SW 1271 (cell line): ENCODE measurements at regions not wholly inside any gene's neighbourhood (a gene's known extent, or its start where the extent isn't known, plus 50 kb on each side); places are given as distances from the start of the nearest gene placed in this dataset.
A peak's percentile ranks its signal among the peaks of the same experiment; 100 is the strongest.

Experiments used
- DNase-seq, 2 experiments: peaks; one replicate each; lab custom pipeline; 2025; lab: John Stamatoyannopoulos, UW

GRCh38 chr1:219993554-219994433, 52.5 kb downstream of the EPRS1 start:
- no peak for DNase-seq

DNA sequence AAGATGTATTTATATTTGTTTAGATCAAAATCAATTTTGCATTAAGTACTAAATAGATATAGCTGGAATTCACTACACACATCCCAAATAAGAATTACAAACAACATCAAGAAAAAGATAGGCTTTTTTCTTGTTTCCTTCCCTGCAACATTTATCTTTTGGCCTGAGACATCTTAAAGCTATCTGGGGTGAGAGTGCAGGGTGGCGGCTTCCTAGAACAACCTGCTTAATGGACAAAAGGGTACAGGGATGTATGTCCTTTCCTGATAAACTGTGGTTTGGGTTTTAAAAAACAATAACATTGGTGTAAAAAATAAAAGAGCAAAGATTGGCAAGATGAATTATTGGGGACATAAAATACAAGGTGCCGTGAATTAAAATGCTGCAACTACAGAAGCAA, 54.4 kb downstream of the EPRS1 start:
- no peak for DNase-seq

DNA sequence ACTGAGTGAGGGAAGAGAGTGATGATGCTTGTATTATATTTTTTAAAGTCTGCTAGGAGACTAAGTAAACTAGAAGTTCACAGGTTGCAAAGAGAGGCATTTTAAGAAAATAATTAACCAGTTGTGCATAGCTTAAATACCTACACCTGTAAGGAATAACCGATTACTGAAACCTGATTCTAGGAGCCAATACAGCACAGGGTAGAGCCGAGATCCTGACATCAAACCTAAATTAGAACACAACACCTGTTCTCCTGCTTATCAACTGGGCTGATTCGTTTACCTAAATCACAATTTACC, 54.8 kb downstream of the EPRS1 start:
- DNase-seq, result no peak

DNA sequence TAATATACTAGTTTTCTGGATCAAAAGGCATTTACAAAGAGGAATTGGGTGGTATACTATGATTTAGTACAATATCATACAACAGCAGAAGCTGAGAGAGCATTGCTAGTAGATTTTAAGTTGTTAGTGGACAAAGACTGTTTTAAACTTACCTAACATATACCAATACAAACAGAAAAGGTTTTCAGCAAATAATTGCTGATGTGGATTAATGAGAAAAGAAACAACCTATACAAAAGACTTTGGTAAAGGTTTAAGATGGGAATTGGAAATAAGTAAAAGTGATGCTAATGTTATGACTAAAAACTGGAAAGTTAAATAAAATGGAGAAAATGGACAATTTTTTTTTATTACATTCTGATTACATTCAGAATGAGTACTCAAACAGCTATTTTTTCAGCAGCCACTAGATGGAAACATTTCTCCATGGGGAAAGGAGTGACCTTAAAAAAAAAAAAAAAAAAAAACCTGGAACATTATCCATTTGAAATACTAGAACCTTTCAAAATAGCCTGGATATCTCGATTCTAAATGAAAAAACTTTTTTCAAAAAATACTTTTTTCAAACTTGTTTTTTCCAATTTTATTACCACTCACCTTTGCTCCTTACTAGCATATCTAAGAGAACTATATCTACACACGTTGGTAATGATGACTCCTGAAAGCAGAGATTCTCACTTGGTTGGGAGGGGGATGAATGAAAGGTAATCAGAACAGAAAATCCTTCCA, 55.4 kb downstream of the EPRS1 start:
- DNase-seq, result peak in 1 of 2 experiments; percentile 40

DNA sequence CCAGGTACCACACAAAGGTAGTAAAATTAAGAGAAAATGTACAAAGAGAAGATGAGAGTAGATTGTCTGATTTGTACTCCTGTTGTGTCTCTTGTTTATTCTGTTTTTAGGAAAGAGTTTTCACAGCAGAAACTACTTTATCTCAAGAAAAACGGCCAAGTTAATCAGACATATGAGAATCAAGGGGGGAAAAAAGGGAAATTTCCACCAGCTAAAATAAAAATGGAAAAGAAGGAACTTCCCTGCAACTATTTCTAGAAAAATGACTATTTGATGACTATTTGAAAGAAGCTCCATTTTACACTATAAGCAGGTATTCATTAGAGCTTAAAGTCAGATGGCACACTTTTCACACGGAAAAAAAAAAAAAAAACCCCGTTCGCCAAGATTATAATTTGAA, 56.5 kb downstream of the EPRS1 start:
- DNase-seq, result no peak

DNA sequence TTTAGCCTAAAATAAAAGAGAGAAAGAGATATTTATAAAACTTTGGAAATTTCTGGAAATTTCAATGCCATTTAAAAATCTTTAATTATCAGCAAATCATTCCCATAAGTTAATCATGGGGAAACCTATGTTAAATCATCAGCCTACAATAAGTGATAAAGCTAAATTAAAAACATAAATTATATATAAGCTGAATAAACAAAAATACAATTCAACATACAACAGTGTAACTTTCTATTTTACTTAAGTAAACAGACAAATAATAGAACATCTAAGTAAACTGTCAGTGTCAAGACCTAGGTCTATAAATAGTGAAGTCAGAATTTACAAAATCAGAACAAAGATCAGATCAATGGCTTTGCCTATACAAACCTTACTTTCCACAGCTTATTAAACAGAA, 57.5 kb downstream of the EPRS1 start:
- DNase-seq, result no peak

DNA sequence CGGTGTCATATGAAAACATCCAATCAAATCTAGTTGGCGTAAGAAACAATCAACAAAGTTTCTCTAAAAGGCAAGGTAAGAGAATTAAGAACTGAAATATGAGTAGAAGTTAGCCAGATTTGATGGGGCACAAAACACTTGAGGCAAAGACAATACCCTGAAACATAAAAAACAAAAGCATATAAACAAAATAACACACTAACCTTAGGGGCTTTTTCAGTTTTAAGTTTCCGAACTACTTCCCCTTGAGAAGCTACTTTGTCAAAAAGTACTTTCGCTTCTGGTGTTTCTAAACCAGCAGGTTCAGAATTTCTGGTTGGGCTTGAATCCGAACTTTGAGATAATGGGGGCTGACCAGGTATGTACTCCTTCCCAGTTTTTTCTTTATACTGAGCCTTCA, 57.9 kb downstream of the EPRS1 start:
- DNase-seq, result no peak

GRCh38 chr1:219987325-219987724, 59.0 kb upstream of the SLC30A10 start:
- DNase-seq, result no peak

DNA sequence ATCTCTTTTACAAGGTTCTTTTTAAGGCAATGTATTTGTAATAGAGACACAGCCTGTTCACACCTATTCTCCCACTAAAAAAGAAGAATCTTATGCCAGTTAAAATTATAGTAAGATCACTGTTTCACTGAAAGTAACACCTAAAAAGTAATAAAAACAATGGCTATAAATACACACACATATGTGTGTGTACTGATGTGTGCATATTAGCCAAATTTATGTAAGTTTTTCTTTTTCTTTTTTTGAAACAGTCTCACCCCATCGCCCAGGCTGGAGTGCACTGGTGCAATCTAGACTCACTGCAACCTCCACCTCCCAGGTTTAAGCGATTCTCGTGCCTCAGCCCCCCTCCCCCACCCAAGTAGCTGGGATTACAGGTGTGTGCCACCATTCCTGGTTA, 56.8 kb upstream of the SLC30A10 start:
- DNase-seq, result no peak
